ENCODE measurements at regions not wholly inside any gene's neighbourhood (a gene's known extent, or its start where the extent isn't known, plus 50 kb on each side); places are given as distances from the start of the nearest gene placed in this dataset.

GRCh38 chr2:126834006-126834659 lies 64.6 kb upstream of the TEX51 start:
- H3K27me3 ChIP-seq = no peaks in the 10 kb centered on the region
- no peak for DNase-seq
- H3K27ac ChIP-seq = no peak overlapping the region
- no peak overlapping the region for H3K4me3 ChIP-seq
- H3K4me1 ChIP-seq = no peaks in the 10 kb centered on the region
- H3K9me3 ChIP-seq = no peaks in the 10 kb centered on the region
- ATAC-seq = no peak
- TF ChIP-seq, protein P1, sequence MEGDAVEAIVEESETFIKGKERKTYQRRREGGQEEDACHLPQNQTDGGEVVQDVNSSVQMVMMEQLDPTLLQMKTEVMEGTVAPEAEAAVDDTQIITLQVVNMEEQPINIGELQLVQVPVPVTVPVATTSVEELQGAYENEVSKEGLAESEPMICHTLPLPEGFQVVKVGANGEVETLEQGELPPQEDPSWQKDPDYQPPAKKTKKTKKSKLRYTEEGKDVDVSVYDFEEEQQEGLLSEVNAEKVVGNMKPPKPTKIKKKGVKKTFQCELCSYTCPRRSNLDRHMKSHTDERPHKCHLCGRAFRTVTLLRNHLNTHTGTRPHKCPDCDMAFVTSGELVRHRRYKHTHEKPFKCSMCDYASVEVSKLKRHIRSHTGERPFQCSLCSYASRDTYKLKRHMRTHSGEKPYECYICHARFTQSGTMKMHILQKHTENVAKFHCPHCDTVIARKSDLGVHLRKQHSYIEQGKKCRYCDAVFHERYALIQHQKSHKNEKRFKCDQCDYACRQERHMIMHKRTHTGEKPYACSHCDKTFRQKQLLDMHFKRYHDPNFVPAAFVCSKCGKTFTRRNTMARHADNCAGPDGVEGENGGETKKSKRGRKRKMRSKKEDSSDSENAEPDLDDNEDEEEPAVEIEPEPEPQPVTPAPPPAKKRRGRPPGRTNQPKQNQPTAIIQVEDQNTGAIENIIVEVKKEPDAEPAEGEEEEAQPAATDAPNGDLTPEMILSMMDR (IDR thresholded peaks at IDR 0.05) = no peak
- no peak for TF ChIP-seq POLR2A (IDR thresholded peaks at IDR 0.05)
- no peaks in the 10 kb centered on the region for H3K36me3 ChIP-seq
- intact Hi-C loops (cut with DNase I) = no loop called here
- 81% methylated on average over 5 of the region's 6 CpGs for WGBS (ENCODE audit: insufficient coverage, low coverage, low lambda C conversion rate, missing lambda C conversion rate)

DNA sequence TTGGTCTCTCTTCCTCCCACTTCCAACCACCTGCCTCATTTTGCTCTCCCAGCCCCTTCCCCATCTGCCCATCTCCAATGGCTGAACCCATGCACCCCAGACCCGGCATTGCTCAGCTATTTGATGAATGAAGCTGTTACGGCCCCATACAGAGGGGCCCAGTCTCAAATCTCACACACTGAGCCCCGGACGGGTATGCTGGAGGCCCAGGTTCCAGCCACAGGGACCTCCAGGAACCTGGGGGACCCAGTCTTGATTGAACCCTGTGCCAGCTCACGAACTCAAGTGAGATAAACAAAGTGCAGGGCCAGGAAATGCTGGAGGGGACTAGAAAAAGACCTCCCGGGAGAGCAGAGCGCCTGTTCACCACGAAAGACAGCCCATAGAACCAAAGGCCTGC lies 63.4 kb upstream of the TEX51 start:
- ATAC-seq (no peak), DNase-seq (no peak)
- Histone ChIP-seq H3K27me3 (no peaks in the 10 kb centered on the region), H3K4me3 (no peak overlapping the region), H3K9me3 (no peaks in the 10 kb centered on the region), H3K4me1 (no peaks in the 10 kb centered on the region), H3K36me3 (no peaks in the 10 kb centered on the region), H3K27ac (no peak overlapping the region)
- intact Hi-C loops (cut with DNase I) = no loop called here
- no peak for TF ChIP-seq POLR2A (IDR thresholded peaks at IDR 0.05)
- TF ChIP-seq, protein P1 (IDR thresholded peaks at IDR 0.05) = no peak
- WGBS (ENCODE audit: insufficient coverage, low coverage, low lambda C conversion rate, missing lambda C conversion rate) = 62% methylated on average over 4 of the region's 8 CpGs

DNA sequence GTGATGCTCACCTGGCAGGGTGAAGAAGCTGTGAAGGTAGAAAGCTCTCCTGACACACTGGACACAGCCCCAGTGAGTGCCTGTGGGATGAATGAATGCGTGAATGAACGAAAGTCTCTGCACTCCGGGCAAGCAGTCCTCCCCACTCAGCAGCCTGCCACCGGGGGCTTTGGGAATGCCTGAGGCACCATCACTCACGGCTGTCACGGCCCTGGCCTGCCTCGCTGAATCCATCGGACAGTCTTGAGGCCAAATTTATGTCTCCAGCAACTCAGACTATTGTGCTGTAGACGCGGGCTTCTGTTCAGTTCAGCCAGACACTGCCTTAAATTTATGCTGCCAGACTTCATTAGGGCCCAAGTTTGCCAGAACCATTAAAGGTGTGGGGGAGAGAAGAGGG lies 62.9 kb upstream of the TEX51 start:
- Histone ChIP-seq H3K4me3 (no peak overlapping the region), H3K27ac (no peak overlapping the region), H3K27me3 (no peaks in the 10 kb centered on the region), H3K9me3 (no peaks in the 10 kb centered on the region), H3K4me1 (no peaks in the 10 kb centered on the region), H3K36me3 (no peaks in the 10 kb centered on the region)
- DNase-seq (no peak), ATAC-seq (no peak)
- no peak for TF ChIP-seq POLR2A (IDR thresholded peaks at IDR 0.05)
- TF ChIP-seq, protein P1 (IDR thresholded peaks at IDR 0.05) = no peak
- WGBS (ENCODE audit: insufficient coverage, low coverage, low lambda C conversion rate, missing lambda C conversion rate) = 77% methylated on average over 8 of the region's 10 CpGs
- intact Hi-C loops (cut with DNase I) = no loop called here

DNA sequence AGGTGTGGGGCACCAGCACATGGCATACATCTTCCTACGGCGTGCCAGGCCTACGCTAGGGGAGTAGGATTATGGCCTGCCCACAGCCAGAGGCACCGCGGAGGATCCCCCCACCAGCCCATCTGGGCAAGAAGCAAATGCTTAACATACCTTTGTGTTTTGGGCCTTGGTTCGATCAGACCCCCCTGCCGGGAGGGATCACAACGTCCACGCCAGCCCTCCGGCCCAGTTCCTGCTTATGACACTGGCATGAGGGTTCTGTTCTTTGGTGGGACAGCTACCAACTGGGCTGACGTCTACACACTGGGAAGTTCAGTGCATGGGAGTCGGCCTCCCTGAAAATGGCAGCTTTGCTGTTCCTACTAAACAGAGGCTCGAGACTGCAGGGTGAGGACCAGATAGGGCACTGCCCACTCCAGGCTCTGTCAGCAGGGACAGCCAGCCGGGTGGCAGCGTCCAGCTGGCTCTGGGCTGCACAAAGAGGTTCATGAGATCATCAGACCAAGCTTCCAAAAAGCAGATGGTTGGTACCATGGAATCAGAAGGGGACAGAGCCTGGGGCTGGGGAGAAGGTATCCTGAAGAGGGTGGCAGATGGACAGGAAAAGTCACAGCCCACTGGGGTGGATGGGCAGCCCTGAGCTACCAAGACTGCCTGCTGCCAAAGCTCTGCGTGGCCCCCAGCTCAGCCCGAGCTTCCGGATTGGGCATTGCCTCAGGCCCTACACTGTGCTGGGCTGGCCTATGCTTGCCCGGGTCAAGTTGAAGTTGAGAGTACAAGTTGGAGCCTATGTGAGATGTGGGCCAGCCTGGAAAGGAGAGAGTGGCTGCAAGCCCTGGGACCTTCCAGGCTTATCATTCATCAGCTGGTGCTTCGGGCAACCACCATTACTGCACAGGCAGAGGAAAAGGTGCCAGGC lies 61.7 kb upstream of the TEX51 start:
- Histone ChIP-seq H3K27ac (no peak overlapping the region), H3K4me3 (no peak overlapping the region), H3K4me1 (no peaks in the 10 kb centered on the region), H3K36me3 (no peaks in the 10 kb centered on the region), H3K27me3 (no peaks in the 10 kb centered on the region), H3K9me3 (no peaks in the 10 kb centered on the region)
- TF ChIP-seq, protein P1 (IDR thresholded peaks at IDR 0.05) = no peak
- no peak for TF ChIP-seq POLR2A (IDR thresholded peaks at IDR 0.05)
- DNase-seq = no peak
- 38% methylated on average over 2 of the region's 20 CpGs for WGBS (ENCODE audit: insufficient coverage, low coverage, low lambda C conversion rate, missing lambda C conversion rate)
- intact Hi-C loops (cut with DNase I) = no loop called here
- ATAC-seq = no peak

All from right lobe of liver (tissue), 6 donors.